H9 (cell line): ENCODE measurements at regions not wholly inside any gene's neighbourhood (a gene's known extent, or its start where the extent isn't known, plus 50 kb on each side); places are given as distances from the start of the nearest gene placed in this dataset.

Source experiments
- DNase-seq: peaks from one replicate; pipeline ENCODE4 v3.0.0-alpha.2; 2017
- H2AFZ ChIP-seq: one replicate; pipeline ENCODE4 v1.6.1; 2013; ENCODE audit warnings: mild to moderate bottlenecking, low read length, control low read depth, moderate library complexity
- H2AK5ac ChIP-seq: 2 replicates; pipeline ENCODE4 v1.6.1; 2013; ENCODE audit warnings: low read length, control low read depth, mixed read lengths; ENCODE audit not compliant: insufficient read length
- H2BK120ac ChIP-seq: one replicate; pipeline ENCODE4 v1.6.1; 2013; ENCODE audit warnings: low read depth, mild to moderate bottlenecking, low read length, control low read depth, inconsistent platforms; ENCODE audit not compliant: poor library complexity, severe bottlenecking
- H2BK12ac ChIP-seq: 2 replicates; pipeline ENCODE4 v1.6.1; 2013; ENCODE audit warnings: low read length, control low read depth, mixed read lengths, low read depth; ENCODE audit not compliant: insufficient read length
- H2BK15ac ChIP-seq: 2 replicates; pipeline ENCODE4 v1.6.1; 2013; ENCODE audit warnings: low read depth, low read length, control low read depth
- H2BK20ac ChIP-seq: one replicate; pipeline ENCODE4 v1.6.1; 2013; ENCODE audit warnings: low read depth, mild to moderate bottlenecking, low read length, control low read depth, inconsistent platforms; ENCODE audit not compliant: poor library complexity, severe bottlenecking
- H2BK5ac ChIP-seq: 2 replicates; pipeline ENCODE4 v1.6.1; 2013; ENCODE audit warnings: low read length, control low read depth, mixed read lengths; ENCODE audit not compliant: insufficient read length
- H3K14ac ChIP-seq: 2 replicates; pipeline ENCODE4 v1.6.1; 2013; ENCODE audit warnings: low read length, control low read depth; ENCODE audit not compliant: insufficient read depth
- H3K18ac ChIP-seq: 2 replicates; pipeline ENCODE4 v1.6.1; 2013; ENCODE audit warnings: low read depth, mild to moderate bottlenecking, mixed read lengths, low read length, control low read depth; ENCODE audit not compliant: insufficient read length
- H3K23ac ChIP-seq: 2 replicates; pipeline ENCODE4 v1.6.1; 2013; ENCODE audit warnings: low read length, control low read depth, mixed read lengths, low read depth; ENCODE audit not compliant: insufficient read length
- H3K23me2 ChIP-seq: 2 replicates; pipeline ENCODE4 v1.6.1; 2013; ENCODE audit warnings: low read depth, mild to moderate bottlenecking, mixed read lengths, low read length, control low read depth; ENCODE audit not compliant: insufficient read length, poor library complexity, severe bottlenecking
- H3K27ac ChIP-seq: 2 replicates; pipeline ENCODE4 v1.5.1; 2013; ENCODE audit warnings: low read length, control low read depth, mixed read lengths, low read depth; ENCODE audit not compliant: insufficient read length
- H3K27me3 ChIP-seq: 2 replicates; pipeline ENCODE4 v1.6.1; 2013; ENCODE audit warnings: low read length, control low read depth, inconsistent platforms; ENCODE audit not compliant: insufficient read depth
- H3K4ac ChIP-seq: 2 replicates; pipeline ENCODE4 v1.6.1; 2013; ENCODE audit warnings: low read depth, mild to moderate bottlenecking, control low read depth, inconsistent platforms, low read length, moderate library complexity
- H3K4me1 ChIP-seq: 2 replicates; pipeline ENCODE4 v1.6.1; 2013; ENCODE audit warnings: low read length, control low read depth, inconsistent platforms; ENCODE audit not compliant: insufficient read depth
- H3K4me2 ChIP-seq: 2 replicates; pipeline ENCODE4 v1.6.1; 2013; ENCODE audit warnings: low read length, control low read depth, mixed read lengths; ENCODE audit not compliant: insufficient read length, insufficient read depth
- H3K56ac ChIP-seq: 2 replicates; pipeline ENCODE4 v1.6.1; 2013; ENCODE audit warnings: low read depth, mild to moderate bottlenecking, mixed read lengths, low read length, control low read depth; ENCODE audit not compliant: insufficient read length
- H3K79me1 ChIP-seq: 2 replicates; pipeline ENCODE4 v1.6.1; 2013; ENCODE audit warnings: low read depth, mild to moderate bottlenecking, moderate library complexity, low read length, control low read depth, inconsistent platforms; ENCODE audit not compliant: insufficient read depth, poor library complexity, severe bottlenecking
- H3K79me2 ChIP-seq: 2 replicates; pipeline ENCODE4 v1.6.1; 2013; ENCODE audit warnings: low read length, control low read depth, inconsistent platforms; ENCODE audit not compliant: insufficient read depth
- H3K9ac ChIP-seq: 2 replicates; pipeline ENCODE4 v1.6.1; 2013; ENCODE audit warnings: low read length, control low read depth, mixed read lengths; ENCODE audit not compliant: insufficient read length; ENCODE audit errors: extremely low read depth
- H3K9me3 ChIP-seq: one replicate; pipeline ENCODE4 v1.6.1; 2013; ENCODE audit warnings: low read depth, low read length, inconsistent platforms; ENCODE audit not compliant: control insufficient read depth
- H3T11ph ChIP-seq: one replicate; pipeline ENCODE4 v1.6.1; 2013; ENCODE audit warnings: mild to moderate bottlenecking, low read length, control low read depth, inconsistent platforms
- H4K20me1 ChIP-seq: one replicate; pipeline ENCODE4 v1.6.1; 2013; ENCODE audit not compliant: control insufficient read depth, insufficient read length, insufficient read depth
- H4K5ac ChIP-seq: 2 replicates; pipeline ENCODE4 v1.6.1; 2013; ENCODE audit warnings: low read depth, mild to moderate bottlenecking, mixed read lengths, low read length, control low read depth; ENCODE audit not compliant: insufficient read length
- H4K8ac ChIP-seq: replicated peaks from 2 replicates; pipeline ENCODE4 v1.6.1; 2013; ENCODE audit warnings: low read length, control low read depth, mixed read lengths, low read depth; ENCODE audit not compliant: insufficient read length
- H4K91ac ChIP-seq: 2 replicates; pipeline ENCODE4 v1.6.1; 2013; ENCODE audit warnings: low read depth, mild to moderate bottlenecking, moderate library complexity, mixed read lengths, low read length, control low read depth; ENCODE audit not compliant: insufficient read length
- H3K27ac Mint-ChIP-seq, 3 experiments: 2 replicates in 2 of 3; 3 replicates in 1 of 3; pipeline ENCODE4 v1.8.0; 2020 to 2021; ENCODE audit warnings: mixed read lengths in 3 of 3, mild to moderate bottlenecking in 1 of 3, moderate library complexity in 1 of 3
- H3K27me3 Mint-ChIP-seq: 2 replicates; pipeline ENCODE4 v1.8.0; 2021; ENCODE audit warnings: low read depth, mild to moderate bottlenecking, moderate library complexity, mixed read lengths
- H3K36me3 Mint-ChIP-seq, 3 experiments: 2 replicates in 2 of 3; 3 replicates in 1 of 3; pipeline ENCODE4 v1.8.0; 2020 to 2021; ENCODE audit warnings: low read depth in 3 of 3, mixed read lengths in 3 of 3; ENCODE audit not compliant: insufficient read depth in 1 of 3
- H3K4me1 Mint-ChIP-seq, 2 experiments: 2 replicates each; pipeline ENCODE4 v1.8.0; 2020; ENCODE audit warnings: mixed read lengths in 2 of 2
- H3K4me3 Mint-ChIP-seq, 2 experiments: 2 replicates in 1 of 2; 3 replicates in 1 of 2; pipeline ENCODE4 v1.8.0; 2020 to 2021; ENCODE audit warnings: mild to moderate bottlenecking in 2 of 2, mixed read lengths in 2 of 2, moderate library complexity in 1 of 2
- H3K9me3 Mint-ChIP-seq, 2 experiments: 2 replicates in 1 of 2; 3 replicates in 1 of 2; pipeline ENCODE4 v1.8.0; 2020; ENCODE audit warnings: mild to moderate bottlenecking in 2 of 2, mixed read lengths in 2 of 2, moderate library complexity in 1 of 2
- WGBS: extraction: QIAGEN DNeasy Blood & Tissue Kit; methylation state at CpG from one replicate; pipeline ENCODE4 v1.1.7; 2013; ENCODE audit warnings: missing lambda C conversion rate, low lambda C conversion rate, mixed read lengths; ENCODE audit not compliant: insufficient read length; ENCODE audit errors: extremely low coverage; 5-methylcytosine and 5-hydroxymethylcytosine counted together
- TF ChIP-seq, protein P1 (sequence below): fragments of 200-600 bp; sonication (generic); conservative IDR thresholded peaks from 3 replicates; pipeline ENCODE4 v1.8.0; 2021; ENCODE audit warnings: antibody characterized with exemption, mild to moderate bottlenecking

DNA sequence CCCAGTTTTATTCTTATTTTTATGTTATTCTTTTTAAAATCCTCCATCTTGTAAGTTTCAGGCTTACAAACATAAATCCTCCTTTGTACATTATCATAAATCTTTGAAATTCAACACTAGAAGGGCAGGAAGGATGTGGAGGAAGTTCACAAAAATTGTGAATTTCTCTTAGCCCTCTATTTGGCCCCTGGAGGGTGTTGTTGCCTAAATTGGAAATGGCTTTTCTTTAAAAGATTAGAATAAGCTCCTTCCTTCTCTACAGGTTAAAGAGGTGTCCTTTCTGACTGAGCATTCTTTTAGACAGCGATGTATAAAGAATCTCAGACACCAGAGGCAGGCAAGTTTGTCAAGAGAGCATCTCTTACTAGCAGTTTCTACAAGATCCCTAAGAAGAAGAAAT, 391.7 kb upstream of the OR4E1 start:
- Histone ChIP-seq H2BK120ac (no peak overlapping the region), H2BK5ac (no peak overlapping the region), H3K79me2 (no peaks in the 10 kb centered on the region), H3K4ac (no peak overlapping the region), H3K79me1 (no peaks in the 10 kb centered on the region), H3K9me3 (no peaks in the 10 kb centered on the region), H4K20me1 (no peaks in the 10 kb centered on the region), H2BK12ac (no peak overlapping the region), H3K23ac (no peak overlapping the region), H3K18ac (no peak overlapping the region), H3K14ac (no peak overlapping the region), H2BK15ac (no peak overlapping the region), H2BK20ac (no peak overlapping the region), H4K91ac (no peak overlapping the region), H2AFZ (no peak overlapping the region), H3K56ac (no peak overlapping the region), H3K27ac (no peak overlapping the region), H3K27me3 (no peaks in the 10 kb centered on the region), H3T11ph (no peak overlapping the region), H3K4me2 (no peak overlapping the region), H3K4me1 (no peaks in the 10 kb centered on the region), H3K23me2 (peaks cover 3% of the 10 kb centered on the region), H4K5ac (no peak overlapping the region), H3K9ac (no peak overlapping the region), H4K8ac (no peak overlapping the region), H2AK5ac (no peak overlapping the region)
- Mint-ChIP-seq H3K36me3 (no peaks in the 10 kb centered on the region), H3K4me3 (no peak overlapping the region), H3K27ac (no peak overlapping the region), H3K4me1 (peaks cover 3% of the 10 kb centered on the region in 2 experiments), H3K9me3 (no peaks in the 10 kb centered on the region), H3K27me3 (peaks cover 6% of the 10 kb centered on the region)
- TF ChIP-seq, protein P1, sequence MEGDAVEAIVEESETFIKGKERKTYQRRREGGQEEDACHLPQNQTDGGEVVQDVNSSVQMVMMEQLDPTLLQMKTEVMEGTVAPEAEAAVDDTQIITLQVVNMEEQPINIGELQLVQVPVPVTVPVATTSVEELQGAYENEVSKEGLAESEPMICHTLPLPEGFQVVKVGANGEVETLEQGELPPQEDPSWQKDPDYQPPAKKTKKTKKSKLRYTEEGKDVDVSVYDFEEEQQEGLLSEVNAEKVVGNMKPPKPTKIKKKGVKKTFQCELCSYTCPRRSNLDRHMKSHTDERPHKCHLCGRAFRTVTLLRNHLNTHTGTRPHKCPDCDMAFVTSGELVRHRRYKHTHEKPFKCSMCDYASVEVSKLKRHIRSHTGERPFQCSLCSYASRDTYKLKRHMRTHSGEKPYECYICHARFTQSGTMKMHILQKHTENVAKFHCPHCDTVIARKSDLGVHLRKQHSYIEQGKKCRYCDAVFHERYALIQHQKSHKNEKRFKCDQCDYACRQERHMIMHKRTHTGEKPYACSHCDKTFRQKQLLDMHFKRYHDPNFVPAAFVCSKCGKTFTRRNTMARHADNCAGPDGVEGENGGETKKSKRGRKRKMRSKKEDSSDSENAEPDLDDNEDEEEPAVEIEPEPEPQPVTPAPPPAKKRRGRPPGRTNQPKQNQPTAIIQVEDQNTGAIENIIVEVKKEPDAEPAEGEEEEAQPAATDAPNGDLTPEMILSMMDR = no peak
- DNase-seq = no peak
- WGBS = no CpG with 5 or more reads among the region's 1 CpG
